WTC11 (cell line): ENCODE measurements at regions not wholly inside any gene's neighbourhood (a gene's known extent, or its start where the extent isn't known, plus 50 kb on each side); places are given as distances from the start of the nearest gene placed in this dataset.

Experiments used
- ATAC-seq: fragments of 200-7000 bp; cut with Tn5 transposase; 2 replicates; pipeline ENCODE4 v1.10.0; 2021; ENCODE audit warnings: mild to moderate bottlenecking, moderate library complexity
- CTCF ChIA-PET: fragments of 300-600 bp; sonication (Branson Sonifier 250); formaldehyde crosslinking; loops from one replicate; lab custom pipeline; 2021; ENCODE audit warnings: antibody characterized with exemption; lab: Charles Lee
- POLR2A ChIA-PET: fragments of 350-600 bp; sonication (Branson Sonifier 250); formaldehyde crosslinking; loops from one replicate; lab custom pipeline; 2021; ENCODE audit warnings: antibody characterized with exemption; lab: Charles Lee
- DNase-seq: peaks from one replicate; pipeline ENCODE4 v3.0.0; 2021; ENCODE audit warnings: low spot score
- H3K27ac Mint-ChIP-seq: 2 replicates; pipeline ENCODE4 v1.8.0; 2021; ENCODE audit warnings: mixed read lengths
- H3K27me3 Mint-ChIP-seq: 2 replicates; pipeline ENCODE4 v1.8.0; 2021; ENCODE audit warnings: low read depth, mild to moderate bottlenecking, moderate library complexity, mixed read lengths
- H3K36me3 Mint-ChIP-seq: 2 replicates; pipeline ENCODE4 v1.8.0; 2021; ENCODE audit warnings: mixed read lengths
- H3K4me1 Mint-ChIP-seq: 2 replicates; pipeline ENCODE4 v1.8.0; 2022; ENCODE audit warnings: mixed read lengths
- H3K4me3 Mint-ChIP-seq: 2 replicates; pipeline ENCODE4 v1.8.0; 2021; ENCODE audit warnings: mild to moderate bottlenecking, moderate library complexity, mixed read lengths
- H3K9me3 Mint-ChIP-seq: 2 replicates; pipeline ENCODE4 v1.8.0; 2021; ENCODE audit warnings: mixed read lengths
- AFF4 ChIP-seq: sonication (generic); formaldehyde crosslinking; IDR thresholded peaks from 2 replicates; pipeline ENCODE4 v1.8.1; 2023; ENCODE audit warnings: mild to moderate bottlenecking, missing genetic modification reagents, borderline replicate concordance
- CREB1 ChIP-seq: sonication (generic); formaldehyde crosslinking; IDR thresholded peaks from 2 replicates; pipeline ENCODE4 v1.8.0; 2023; ENCODE audit warnings: mild to moderate bottlenecking, missing genetic modification reagents
- CTCF ChIP-seq: fragments of 200-600 bp; IDR thresholded peaks from 2 replicates; pipeline ENCODE4 v1.8.0; 2022; ENCODE audit warnings: antibody characterized with exemption
- E2F1 ChIP-seq: sonication (generic); formaldehyde crosslinking; IDR thresholded peaks from 2 replicates; pipeline ENCODE4 v1.8.0; 2022; ENCODE audit warnings: mild to moderate bottlenecking, missing genetic modification reagents
- E2F4 ChIP-seq: sonication (generic); formaldehyde crosslinking; IDR thresholded peaks from 2 replicates; pipeline ENCODE4 v1.8.1; 2022; ENCODE audit warnings: low read depth, mild to moderate bottlenecking, moderate library complexity, missing genetic modification reagents, borderline replicate concordance
- HMGXB4 ChIP-seq: sonication (generic); formaldehyde crosslinking; IDR thresholded peaks from 2 replicates; pipeline ENCODE4 v1.8.1; 2023; ENCODE audit warnings: mild to moderate bottlenecking, moderate library complexity, missing genetic modification reagents
- JUN ChIP-seq: sonication (generic); formaldehyde crosslinking; IDR thresholded peaks from 2 replicates; pipeline ENCODE4 v1.8.0; 2023; ENCODE audit warnings: mild to moderate bottlenecking, missing genetic modification reagents
- MLX ChIP-seq: sonication (generic); formaldehyde crosslinking; IDR thresholded peaks from 2 replicates; pipeline ENCODE4 v1.8.1; 2023; ENCODE audit warnings: mild to moderate bottlenecking, missing genetic modification reagents, moderate library complexity
- NR1H2 ChIP-seq: sonication (generic); formaldehyde crosslinking; IDR thresholded peaks from 2 replicates; pipeline ENCODE4 v1.9.0; 2021; ENCODE audit warnings: mild to moderate bottlenecking, moderate library complexity, missing genetic modification reagents
- SOX15 ChIP-seq: fragments of 250-450 bp; sonication (Bioruptor Pico); IDR thresholded peaks from 2 replicates; pipeline ENCODE4 v1.9.0; 2021; ENCODE audit warnings: mild to moderate bottlenecking
- SP1 ChIP-seq: sonication (generic); formaldehyde crosslinking; conservative IDR thresholded peaks from 2 replicates; pipeline ENCODE4 v1.8.1; 2022; ENCODE audit warnings: missing genetic modification reagents
- TEAD4 ChIP-seq: sonication (generic); formaldehyde crosslinking; IDR thresholded peaks from 2 replicates; pipeline ENCODE4 v1.8.0; 2022; ENCODE audit warnings: mild to moderate bottlenecking, missing genetic modification reagents
- USF2 ChIP-seq: sonication (generic); formaldehyde crosslinking; IDR thresholded peaks from 2 replicates; pipeline ENCODE4 v1.8.1; 2023; ENCODE audit warnings: mild to moderate bottlenecking, missing genetic modification reagents, moderate library complexity
- ZNF219 ChIP-seq: sonication (generic); formaldehyde crosslinking; IDR thresholded peaks from 2 replicates; pipeline ENCODE4 v1.8.0; 2023; ENCODE audit warnings: missing genetic modification reagents, mild to moderate bottlenecking, borderline replicate concordance
- ZNF232 ChIP-seq: sonication (generic); formaldehyde crosslinking; IDR thresholded peaks from 2 replicates; pipeline ENCODE4 v1.8.0; 2022; ENCODE audit warnings: mild to moderate bottlenecking, missing genetic modification reagents
- ZNF396 ChIP-seq: fragments of 250-450 bp; sonication (Bioruptor Pico); IDR thresholded peaks from 2 replicates; pipeline ENCODE4 v1.8.0; 2021; ENCODE audit warnings: mild to moderate bottlenecking, moderate library complexity, borderline replicate concordance
- ZNF512 ChIP-seq: sonication (generic); formaldehyde crosslinking; IDR thresholded peaks from 2 replicates; pipeline ENCODE4 v1.8.1; 2022; ENCODE audit warnings: missing genetic modification reagents, borderline replicate concordance
- ZSCAN18 ChIP-seq: fragments of 250-450 bp; sonication (Bioruptor Pico); IDR thresholded peaks from 2 replicates; pipeline ENCODE4 v2.1.2; 2022; ENCODE audit warnings: mild to moderate bottlenecking, moderate library complexity

GRCh38 chr7:25719190-25719896 is 432.7 kb upstream of the NFE2L3 start:
- Mint-ChIP-seq H3K27ac (no peak overlapping the region), H3K4me1 (peaks cover 18% of the 10 kb centered on the region), H3K9me3 (no peaks in the 10 kb centered on the region), H3K27me3 (no peaks in the 10 kb centered on the region), H3K4me3 (no peak overlapping the region), H3K36me3 (no peaks in the 10 kb centered on the region)
- CTCF ChIA-PET, result no interaction called here
- DNase-seq, result no peak
- no peak for TF ChIP-seq JUN
- TF ChIP-seq ZSCAN18 (CRISPR knock-in tag), result no peak
- no peak for TF ChIP-seq HMGXB4 (CRISPR knock-in tag)
- TF ChIP-seq SOX15, result no peak
- TF ChIP-seq E2F1 (CRISPR knock-in tag), result no peak
- TF ChIP-seq CREB1 (CRISPR knock-in tag), result no peak
- TF ChIP-seq ZNF232 (CRISPR knock-in tag), result no peak
- no peak for TF ChIP-seq MLX (CRISPR knock-in tag)
- TF ChIP-seq TEAD4 (CRISPR knock-in tag), result no peak
- no peak for TF ChIP-seq NR1H2 (CRISPR knock-in tag)
- no peak for TF ChIP-seq E2F4 (CRISPR knock-in tag)
- TF ChIP-seq USF2 (CRISPR knock-in tag), result no peak
- no peak for TF ChIP-seq ZNF219 (CRISPR knock-in tag)
- no peak for TF ChIP-seq SP1 (CRISPR knock-in tag)
- TF ChIP-seq AFF4 (CRISPR knock-in tag), result no peak
- TF ChIP-seq CTCF, result no peak
- TF ChIP-seq ZNF512, result no peak
- no peak for TF ChIP-seq ZNF396 (CRISPR knock-in tag)
- ATAC-seq, result no peak
- POLR2A ChIA-PET, result no interaction called here
